ENCODE measurements at regions not wholly inside any gene's neighbourhood (a gene's known extent, or its start where the extent isn't known, plus 50 kb on each side); places are given as distances from the start of the nearest gene placed in this dataset.

- TF ChIP-seq CTCF (IDR thresholded peaks at IDR 0.05) (no peak), EZH2 (IDR thresholded peaks at IDR 0.05; ENCODE audit: borderline replicate concordance, insufficient read depth, low read depth, low read length, poor library complexity, severe bottlenecking) (no peak)
Observed at GRCh38 chr10:44809647-44810046, 101.5 kb upstream of the TMEM72 start.

All from B cell (primary cell).